H9 (cell line): ENCODE measurements at regions not wholly inside any gene's neighbourhood (a gene's known extent, or its start where the extent isn't known, plus 50 kb on each side); places are given as distances from the start of the nearest gene placed in this dataset.

ENCODE experiments used
- DNase-seq: peaks from one replicate; pipeline ENCODE4 v3.0.0-alpha.2; 2017
- H2AFZ ChIP-seq: one replicate; pipeline ENCODE4 v1.6.1; 2013; ENCODE audit warnings: mild to moderate bottlenecking, low read length, control low read depth, moderate library complexity
- H2AK5ac ChIP-seq: 2 replicates; pipeline ENCODE4 v1.6.1; 2013; ENCODE audit warnings: low read length, control low read depth, mixed read lengths; ENCODE audit not compliant: insufficient read length
- H2BK120ac ChIP-seq: one replicate; pipeline ENCODE4 v1.6.1; 2013; ENCODE audit warnings: low read depth, mild to moderate bottlenecking, low read length, control low read depth, inconsistent platforms; ENCODE audit not compliant: poor library complexity, severe bottlenecking
- H2BK12ac ChIP-seq: 2 replicates; pipeline ENCODE4 v1.6.1; 2013; ENCODE audit warnings: low read length, control low read depth, mixed read lengths, low read depth; ENCODE audit not compliant: insufficient read length
- H2BK15ac ChIP-seq: 2 replicates; pipeline ENCODE4 v1.6.1; 2013; ENCODE audit warnings: low read depth, low read length, control low read depth
- H2BK20ac ChIP-seq: one replicate; pipeline ENCODE4 v1.6.1; 2013; ENCODE audit warnings: low read depth, mild to moderate bottlenecking, low read length, control low read depth, inconsistent platforms; ENCODE audit not compliant: poor library complexity, severe bottlenecking
- H2BK5ac ChIP-seq: 2 replicates; pipeline ENCODE4 v1.6.1; 2013; ENCODE audit warnings: low read length, control low read depth, mixed read lengths; ENCODE audit not compliant: insufficient read length
- H3K14ac ChIP-seq: 2 replicates; pipeline ENCODE4 v1.6.1; 2013; ENCODE audit warnings: low read length, control low read depth; ENCODE audit not compliant: insufficient read depth
- H3K18ac ChIP-seq: 2 replicates; pipeline ENCODE4 v1.6.1; 2013; ENCODE audit warnings: low read depth, mild to moderate bottlenecking, mixed read lengths, low read length, control low read depth; ENCODE audit not compliant: insufficient read length
- H3K23ac ChIP-seq: 2 replicates; pipeline ENCODE4 v1.6.1; 2013; ENCODE audit warnings: low read length, control low read depth, mixed read lengths, low read depth; ENCODE audit not compliant: insufficient read length
- H3K23me2 ChIP-seq: 2 replicates; pipeline ENCODE4 v1.6.1; 2013; ENCODE audit warnings: low read depth, mild to moderate bottlenecking, mixed read lengths, low read length, control low read depth; ENCODE audit not compliant: insufficient read length, poor library complexity, severe bottlenecking
- H3K27ac ChIP-seq: 2 replicates; pipeline ENCODE4 v1.5.1; 2013; ENCODE audit warnings: low read length, control low read depth, mixed read lengths, low read depth; ENCODE audit not compliant: insufficient read length
- H3K27me3 ChIP-seq: 2 replicates; pipeline ENCODE4 v1.6.1; 2013; ENCODE audit warnings: low read length, control low read depth, inconsistent platforms; ENCODE audit not compliant: insufficient read depth
- H3K4ac ChIP-seq: 2 replicates; pipeline ENCODE4 v1.6.1; 2013; ENCODE audit warnings: low read depth, mild to moderate bottlenecking, control low read depth, inconsistent platforms, low read length, moderate library complexity
- H3K4me1 ChIP-seq: 2 replicates; pipeline ENCODE4 v1.6.1; 2013; ENCODE audit warnings: low read length, control low read depth, inconsistent platforms; ENCODE audit not compliant: insufficient read depth
- H3K4me2 ChIP-seq: 2 replicates; pipeline ENCODE4 v1.6.1; 2013; ENCODE audit warnings: low read length, control low read depth, mixed read lengths; ENCODE audit not compliant: insufficient read length, insufficient read depth
- H3K56ac ChIP-seq: 2 replicates; pipeline ENCODE4 v1.6.1; 2013; ENCODE audit warnings: low read depth, mild to moderate bottlenecking, mixed read lengths, low read length, control low read depth; ENCODE audit not compliant: insufficient read length
- H3K79me1 ChIP-seq: 2 replicates; pipeline ENCODE4 v1.6.1; 2013; ENCODE audit warnings: low read depth, mild to moderate bottlenecking, moderate library complexity, low read length, control low read depth, inconsistent platforms; ENCODE audit not compliant: insufficient read depth, poor library complexity, severe bottlenecking
- H3K79me2 ChIP-seq: 2 replicates; pipeline ENCODE4 v1.6.1; 2013; ENCODE audit warnings: low read length, control low read depth, inconsistent platforms; ENCODE audit not compliant: insufficient read depth
- H3K9ac ChIP-seq: 2 replicates; pipeline ENCODE4 v1.6.1; 2013; ENCODE audit warnings: low read length, control low read depth, mixed read lengths; ENCODE audit not compliant: insufficient read length; ENCODE audit errors: extremely low read depth
- H3K9me3 ChIP-seq: one replicate; pipeline ENCODE4 v1.6.1; 2013; ENCODE audit warnings: low read depth, low read length, inconsistent platforms; ENCODE audit not compliant: control insufficient read depth
- H3T11ph ChIP-seq: one replicate; pipeline ENCODE4 v1.6.1; 2013; ENCODE audit warnings: mild to moderate bottlenecking, low read length, control low read depth, inconsistent platforms
- H4K20me1 ChIP-seq: one replicate; pipeline ENCODE4 v1.6.1; 2013; ENCODE audit not compliant: control insufficient read depth, insufficient read length, insufficient read depth
- H4K5ac ChIP-seq: 2 replicates; pipeline ENCODE4 v1.6.1; 2013; ENCODE audit warnings: low read depth, mild to moderate bottlenecking, mixed read lengths, low read length, control low read depth; ENCODE audit not compliant: insufficient read length
- H4K8ac ChIP-seq: replicated peaks from 2 replicates; pipeline ENCODE4 v1.6.1; 2013; ENCODE audit warnings: low read length, control low read depth, mixed read lengths, low read depth; ENCODE audit not compliant: insufficient read length
- H4K91ac ChIP-seq: 2 replicates; pipeline ENCODE4 v1.6.1; 2013; ENCODE audit warnings: low read depth, mild to moderate bottlenecking, moderate library complexity, mixed read lengths, low read length, control low read depth; ENCODE audit not compliant: insufficient read length
- H3K27ac Mint-ChIP-seq, 3 experiments: 2 replicates in 2 of 3; 3 replicates in 1 of 3; pipeline ENCODE4 v1.8.0; 2020 to 2021; ENCODE audit warnings: mixed read lengths in 3 of 3, mild to moderate bottlenecking in 1 of 3, moderate library complexity in 1 of 3
- H3K27me3 Mint-ChIP-seq: 2 replicates; pipeline ENCODE4 v1.8.0; 2021; ENCODE audit warnings: low read depth, mild to moderate bottlenecking, moderate library complexity, mixed read lengths
- H3K36me3 Mint-ChIP-seq, 3 experiments: 2 replicates in 2 of 3; 3 replicates in 1 of 3; pipeline ENCODE4 v1.8.0; 2020 to 2021; ENCODE audit warnings: low read depth in 3 of 3, mixed read lengths in 3 of 3; ENCODE audit not compliant: insufficient read depth in 1 of 3
- H3K4me1 Mint-ChIP-seq, 2 experiments: 2 replicates each; pipeline ENCODE4 v1.8.0; 2020; ENCODE audit warnings: mixed read lengths in 2 of 2
- H3K4me3 Mint-ChIP-seq, 2 experiments: 2 replicates in 1 of 2; 3 replicates in 1 of 2; pipeline ENCODE4 v1.8.0; 2020 to 2021; ENCODE audit warnings: mild to moderate bottlenecking in 2 of 2, mixed read lengths in 2 of 2, moderate library complexity in 1 of 2
- H3K9me3 Mint-ChIP-seq, 2 experiments: 2 replicates in 1 of 2; 3 replicates in 1 of 2; pipeline ENCODE4 v1.8.0; 2020; ENCODE audit warnings: mild to moderate bottlenecking in 2 of 2, mixed read lengths in 2 of 2, moderate library complexity in 1 of 2
- CTCF ChIP-seq: fragments of 200-600 bp; sonication (generic); conservative IDR thresholded peaks from 3 replicates; pipeline ENCODE4 v1.8.0; 2021; ENCODE audit warnings: antibody characterized with exemption, mild to moderate bottlenecking
- WGBS: extraction: QIAGEN DNeasy Blood & Tissue Kit; methylation state at CpG from one replicate; pipeline ENCODE4 v1.1.7; 2013; ENCODE audit warnings: missing lambda C conversion rate, low lambda C conversion rate, mixed read lengths; ENCODE audit not compliant: insufficient read length; ENCODE audit errors: extremely low coverage; 5-methylcytosine and 5-hydroxymethylcytosine counted together

DNA sequence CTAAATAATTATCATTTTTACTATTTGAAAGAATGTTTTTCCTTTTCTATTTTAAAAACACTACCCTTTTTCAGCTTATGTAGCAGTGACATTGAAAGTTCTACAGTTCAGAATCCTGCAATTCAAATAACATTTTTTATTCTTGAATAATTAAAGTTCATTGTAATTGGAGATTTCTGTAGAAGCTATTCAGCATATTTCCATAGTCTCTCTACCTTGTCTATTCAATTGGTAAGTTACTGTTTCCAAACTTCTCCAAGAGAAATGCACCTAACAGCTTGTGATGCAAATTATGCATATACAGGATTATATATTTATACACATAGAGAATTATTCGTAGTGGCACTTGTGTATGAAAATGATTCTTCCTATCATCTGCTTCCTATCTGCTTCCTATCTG, 149.7 kb upstream of the ARRDC3 start:
- no peaks in the 10 kb centered on the region for H3K27me3 Mint-ChIP-seq
- H3K9ac ChIP-seq = no peak overlapping the region
- no peaks in the 10 kb centered on the region for H3K23me2 ChIP-seq
- no peak overlapping the region for H3K4me3 Mint-ChIP-seq
- H4K5ac ChIP-seq = no peak overlapping the region
- no peaks in the 10 kb centered on the region for H4K20me1 ChIP-seq
- H3K4me2 ChIP-seq = no peak overlapping the region
- no peaks in the 10 kb centered on the region for H3K27me3 ChIP-seq
- H4K8ac ChIP-seq = no peak overlapping the region
- H3K9me3 ChIP-seq = no peaks in the 10 kb centered on the region
- no peak for DNase-seq
- H2BK5ac ChIP-seq = no peak overlapping the region
- H3K79me2 ChIP-seq = no peaks in the 10 kb centered on the region
- H3K4ac ChIP-seq = no peak overlapping the region
- TF ChIP-seq CTCF = no peak
- no CpG with 5 or more reads among the region's 1 CpG for WGBS
- H2BK15ac ChIP-seq = no peak overlapping the region
- H2AK5ac ChIP-seq = no peak overlapping the region
- H3K4me1 Mint-ChIP-seq = peaks cover 0 to 8% of the 10 kb centered on the region in 2 experiments; a peak in 1 of 4 replicates
- H2BK12ac ChIP-seq = no peak overlapping the region
- no peak overlapping the region for H2BK20ac ChIP-seq
- no peak overlapping the region for H3T11ph ChIP-seq
- H2BK120ac ChIP-seq = no peak overlapping the region
- H3K36me3 Mint-ChIP-seq = peaks cover 0 to 4% (median 2%) of the 10 kb centered on the region in 3 experiments; a peak in 1 of 7 replicates
- no peak overlapping the region for H2AFZ ChIP-seq
- peaks cover 4% of the 10 kb centered on the region in 2 experiments; a peak in 4 of 5 replicates for H3K9me3 Mint-ChIP-seq
- H3K4me1 ChIP-seq = no peaks in the 10 kb centered on the region
- H3K56ac ChIP-seq = no peak overlapping the region
- no peak overlapping the region for H3K27ac ChIP-seq
- H3K79me1 ChIP-seq = no peaks in the 10 kb centered on the region
- no peak overlapping the region for H4K91ac ChIP-seq
- no peak overlapping the region for H3K14ac ChIP-seq
- H3K18ac ChIP-seq = no peak overlapping the region
- H3K23ac ChIP-seq = no peak overlapping the region
- no peak overlapping the region for H3K27ac Mint-ChIP-seq
